ENCODE measurements at regions not wholly inside any gene's neighbourhood (a gene's known extent, or its start where the extent isn't known, plus 50 kb on each side); places are given as distances from the start of the nearest gene placed in this dataset.

DNA sequence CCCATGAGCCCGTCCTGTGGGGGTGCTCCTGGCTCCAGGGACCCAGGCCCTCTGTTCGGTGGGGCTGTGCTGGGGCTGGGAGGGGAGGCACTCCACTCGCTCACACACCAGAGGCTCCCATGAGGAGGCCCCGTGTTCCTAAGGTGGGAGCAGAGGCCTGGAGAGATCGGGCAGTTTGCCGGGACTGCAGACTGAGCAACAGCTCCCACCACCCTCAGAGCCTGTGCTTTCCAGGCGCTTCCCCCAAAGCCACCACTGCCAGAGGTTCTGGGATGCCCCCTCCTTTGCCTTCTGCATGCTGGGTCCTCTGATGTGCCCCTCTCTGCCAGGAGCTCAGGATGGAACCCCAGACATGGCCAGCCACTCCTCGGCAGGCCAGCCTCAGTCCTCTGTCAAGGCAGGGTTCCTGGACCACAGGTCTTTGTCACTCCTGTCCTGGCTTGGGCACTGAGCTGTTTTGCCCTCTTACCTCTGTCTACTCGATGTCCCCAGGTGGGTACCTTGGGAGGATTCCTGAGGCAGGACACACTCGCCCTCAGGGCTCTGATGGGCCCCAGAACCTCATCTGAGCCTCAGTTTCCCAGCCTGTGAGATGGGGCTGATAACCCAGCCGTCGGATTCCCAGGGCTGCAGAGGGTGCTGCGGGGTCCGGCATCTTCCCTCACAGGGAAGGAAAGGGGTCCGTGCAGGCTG is 80.8 kb downstream of the TSPAN17 start:
- Mint-ChIP-seq H3K27me3 (peaks cover 32% of the 10 kb centered on the region), H3K27ac (no peak overlapping the region), H3K4me3 (no peak overlapping the region), H3K9me3 (no peaks in the 10 kb centered on the region), H3K36me3 (no peaks in the 10 kb centered on the region), H3K4me1 (peaks cover 5% of the 10 kb centered on the region)
- POLR2A ChIA-PET = no interaction called here
- ATAC-seq (ENCODE audit: low read depth) = no peak
- no peak for DNase-seq

DNA sequence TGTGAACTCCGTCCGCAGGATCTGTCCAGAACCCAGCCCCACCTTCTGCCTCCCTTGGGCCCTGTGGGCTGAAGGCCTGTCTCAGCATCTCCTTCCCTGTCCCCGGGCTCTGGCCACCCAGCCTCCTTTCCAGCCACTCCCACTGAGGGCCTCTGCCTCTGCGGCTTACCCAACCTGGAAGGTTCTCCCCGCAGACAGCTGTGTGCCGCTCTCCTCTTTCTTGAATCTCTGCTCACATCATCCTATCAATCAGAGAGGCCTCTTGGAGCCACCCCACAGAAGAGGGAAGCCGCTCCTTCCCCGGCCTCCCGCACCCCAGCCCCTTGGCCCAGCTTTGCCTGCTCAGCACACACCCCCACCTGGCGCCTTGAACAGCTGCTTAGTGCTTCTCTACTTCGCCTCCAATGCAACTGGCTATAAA is 81.5 kb upstream of the UNC5A start:
- Mint-ChIP-seq H3K27me3 (peaks cover 32% of the 10 kb centered on the region), H3K4me3 (no peak overlapping the region), H3K36me3 (no peaks in the 10 kb centered on the region), H3K4me1 (peaks cover 2% of the 10 kb centered on the region), H3K27ac (no peak overlapping the region), H3K9me3 (no peaks in the 10 kb centered on the region)
- ATAC-seq (ENCODE audit: low read depth) (no peak), DNase-seq (no peak)
- POLR2A ChIA-PET = no interaction called here

DNA sequence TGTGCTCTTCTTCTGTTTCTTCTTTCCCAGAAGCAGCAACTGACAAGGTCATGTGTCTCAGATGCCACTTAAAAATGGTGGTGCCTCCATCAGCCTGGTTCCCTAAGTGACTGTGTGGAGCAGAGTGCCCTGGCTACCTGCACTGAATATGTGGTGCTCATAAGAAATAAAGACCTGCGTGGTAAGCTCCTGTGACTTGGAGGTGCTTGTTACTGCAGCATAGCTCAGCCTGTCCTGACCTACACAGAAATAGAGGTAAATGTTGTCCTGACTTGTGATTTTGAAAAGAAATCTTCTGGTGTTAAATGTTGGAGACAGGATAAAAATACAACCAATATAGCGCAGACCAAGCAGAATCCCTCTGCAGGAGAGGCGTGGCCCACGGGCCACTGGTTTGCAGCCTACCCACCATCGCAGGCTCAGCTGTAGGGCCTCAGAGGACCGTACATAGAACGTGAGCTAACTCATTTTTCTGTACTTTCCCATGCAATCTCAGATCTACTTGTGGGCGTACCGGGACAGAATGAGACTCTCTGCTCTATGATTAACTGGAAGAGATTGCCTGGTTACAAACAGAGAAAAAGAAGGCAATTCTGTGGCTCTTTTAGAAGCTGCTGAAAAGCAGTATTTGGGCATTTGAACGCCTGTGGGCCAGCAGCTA is 79.4 kb upstream of the UNC5A start:
- Mint-ChIP-seq H3K27me3 (peaks cover 21% of the 10 kb centered on the region), H3K4me1 (peaks cover 2% of the 10 kb centered on the region), H3K9me3 (no peaks in the 10 kb centered on the region), H3K36me3 (no peaks in the 10 kb centered on the region), H3K27ac (no peak overlapping the region), H3K4me3 (no peak overlapping the region)
- DNase-seq = no peak
- POLR2A ChIA-PET = no interaction called here
- ATAC-seq (ENCODE audit: low read depth) = no peak

DNA sequence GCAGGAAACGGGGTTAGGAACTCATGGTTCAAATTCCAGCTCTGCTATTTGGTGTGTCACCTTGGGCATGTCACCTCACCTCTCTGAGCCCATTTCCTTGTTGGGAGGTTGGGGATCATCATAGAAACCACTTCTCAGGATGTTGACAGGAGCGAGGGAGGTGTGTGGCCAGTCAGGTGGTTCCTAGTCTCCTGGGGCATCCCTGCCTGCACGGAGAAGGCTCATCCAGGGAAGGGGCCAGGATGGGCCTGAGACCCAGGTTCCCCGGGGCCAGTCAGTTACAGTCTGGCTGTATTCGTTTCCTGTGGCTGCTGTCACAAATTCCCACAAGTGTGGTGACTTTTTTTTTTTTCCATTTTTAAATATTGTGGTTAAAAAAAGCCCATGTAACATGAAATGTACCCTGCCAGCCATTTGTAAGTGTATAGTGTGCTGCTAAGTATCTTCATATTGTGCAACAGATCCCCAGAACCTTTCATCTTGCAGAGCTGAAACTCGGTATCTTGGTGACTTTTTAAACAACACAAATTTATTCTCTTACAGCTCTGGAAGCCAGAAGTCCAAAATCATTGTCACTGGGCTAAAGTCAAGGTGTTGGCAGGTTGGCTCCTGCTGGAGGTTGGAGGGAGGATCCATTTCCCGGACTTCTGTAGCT is 78.7 kb upstream of the UNC5A start:
- Mint-ChIP-seq H3K4me1 (peaks cover 2% of the 10 kb centered on the region), H3K36me3 (no peaks in the 10 kb centered on the region), H3K27ac (no peak overlapping the region), H3K4me3 (no peak overlapping the region), H3K27me3 (peaks cover 15% of the 10 kb centered on the region), H3K9me3 (no peaks in the 10 kb centered on the region)
- DNase-seq (no peak), ATAC-seq (ENCODE audit: low read depth) (no peak)
- POLR2A ChIA-PET = no interaction called here

DNA sequence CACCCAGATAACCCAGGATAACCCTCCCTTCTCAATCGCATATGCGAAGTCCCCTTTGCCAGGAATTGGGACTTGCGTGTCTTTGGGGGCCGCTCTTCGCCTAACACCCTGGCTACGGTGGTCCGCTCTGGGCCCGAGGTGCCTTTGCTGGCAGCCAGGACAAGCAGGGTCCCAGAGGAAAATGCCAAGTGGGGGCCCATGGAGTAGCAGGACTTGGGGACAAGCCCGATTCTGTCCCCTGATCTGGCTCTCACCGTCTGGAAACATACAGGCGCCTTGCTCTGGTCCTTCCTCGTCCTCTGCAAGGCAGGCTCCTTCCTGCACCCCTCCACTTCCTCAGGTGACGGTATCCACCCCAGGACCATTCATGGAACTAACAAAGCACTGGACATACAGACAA is 78.1 kb upstream of the UNC5A start:
- no peak for DNase-seq
- H3K9me3 Mint-ChIP-seq = no peaks in the 10 kb centered on the region
- no peak overlapping the region for H3K4me3 Mint-ChIP-seq
- H3K27ac Mint-ChIP-seq = no peak overlapping the region
- POLR2A ChIA-PET = no interaction called here
- H3K27me3 Mint-ChIP-seq = peaks cover 15% of the 10 kb centered on the region
- ATAC-seq (ENCODE audit: low read depth) = no peak
- no peaks in the 10 kb centered on the region for H3K36me3 Mint-ChIP-seq
- H3K4me1 Mint-ChIP-seq = peaks cover 2% of the 10 kb centered on the region

DNA sequence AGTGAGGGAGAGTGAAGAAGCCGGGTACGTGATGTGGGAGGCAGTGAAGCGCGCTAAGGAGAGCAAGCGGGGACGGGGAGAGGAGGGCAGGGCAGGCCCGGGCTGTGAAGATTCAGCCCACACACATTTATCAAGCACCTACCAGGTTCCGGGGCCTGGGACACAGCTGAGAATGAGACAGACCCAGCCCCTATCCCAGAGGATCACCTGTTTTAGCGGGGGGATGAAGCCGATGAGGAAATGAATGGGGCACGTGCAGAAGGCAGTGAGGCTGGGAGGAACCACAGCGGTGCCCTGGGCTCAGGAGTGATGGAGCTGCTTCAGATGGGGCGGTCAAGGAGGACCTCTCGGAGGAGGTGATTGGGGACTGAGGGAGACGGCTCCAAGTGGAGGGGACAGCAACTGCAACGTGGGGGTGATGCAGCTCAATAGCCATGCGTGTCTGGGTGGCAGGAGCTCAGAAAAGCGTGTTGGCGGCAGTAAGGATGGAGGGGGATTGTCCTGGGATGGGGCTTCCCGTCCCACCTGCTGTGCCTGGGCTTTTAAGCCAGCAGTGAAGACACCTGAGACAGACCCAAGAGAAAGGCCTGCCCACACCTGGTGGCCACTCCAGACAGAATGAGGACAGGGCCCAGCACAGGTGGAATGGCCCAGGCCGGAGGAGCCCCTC is 77.5 kb upstream of the UNC5A start:
- Mint-ChIP-seq H3K27me3 (peaks cover 14% of the 10 kb centered on the region), H3K27ac (no peak overlapping the region), H3K4me1 (peaks cover 2% of the 10 kb centered on the region), H3K36me3 (no peaks in the 10 kb centered on the region), H3K4me3 (no peak overlapping the region), H3K9me3 (no peaks in the 10 kb centered on the region)
- POLR2A ChIA-PET = no interaction called here
- no peak for ATAC-seq (ENCODE audit: low read depth)
- DNase-seq = peak; percentile 18

DNA sequence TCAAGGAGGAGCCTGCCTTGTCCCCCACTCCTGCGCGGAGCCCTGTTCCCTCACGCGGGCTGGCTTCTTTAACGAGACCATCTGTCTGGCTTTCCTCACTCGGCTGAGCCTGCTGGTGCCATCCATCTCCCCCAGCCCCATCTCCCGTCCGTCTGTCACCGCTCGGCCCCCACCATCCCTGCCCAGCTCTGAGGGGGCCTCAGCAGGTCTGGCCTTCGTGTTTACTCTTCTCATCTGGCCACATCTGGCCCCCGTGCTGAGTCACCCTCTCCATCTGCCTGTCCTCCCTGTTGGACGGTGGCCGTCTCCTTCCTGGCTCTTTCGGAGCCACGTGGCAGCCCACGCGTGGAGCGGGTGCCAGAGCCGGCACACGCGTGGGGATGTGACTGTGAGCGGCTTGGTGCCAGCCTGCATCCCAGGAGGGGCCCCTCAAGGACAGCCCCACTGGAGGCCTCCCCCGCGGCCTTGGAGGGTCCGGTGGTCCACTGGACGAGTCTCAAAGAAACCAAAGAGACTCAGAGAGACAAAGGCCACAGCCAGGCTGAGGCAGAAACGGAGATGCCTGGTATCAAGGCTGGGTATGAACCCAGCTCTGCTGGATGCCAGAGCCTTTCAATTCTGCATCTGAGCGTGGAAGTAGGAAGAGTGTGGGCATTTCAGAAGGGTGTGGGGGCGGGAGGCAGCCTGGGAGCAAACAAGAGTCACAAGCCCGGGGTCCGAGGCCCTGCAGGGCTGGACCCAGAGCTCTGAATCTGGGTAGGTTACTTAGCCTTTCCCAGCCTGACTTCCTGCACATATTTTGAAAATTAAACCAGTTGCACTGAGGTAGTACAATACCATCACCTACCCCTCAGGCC is 76.7 kb upstream of the UNC5A start:
- ATAC-seq (ENCODE audit: low read depth) (no peak), DNase-seq (peak; percentile 20)
- Mint-ChIP-seq H3K4me3 (no peak overlapping the region), H3K36me3 (no peaks in the 10 kb centered on the region), H3K4me1 (peaks cover 2% of the 10 kb centered on the region), H3K9me3 (no peaks in the 10 kb centered on the region), H3K27me3 (peaks cover 19% of the 10 kb centered on the region), H3K27ac (no peak overlapping the region)
- POLR2A ChIA-PET = no interaction called here

DNA sequence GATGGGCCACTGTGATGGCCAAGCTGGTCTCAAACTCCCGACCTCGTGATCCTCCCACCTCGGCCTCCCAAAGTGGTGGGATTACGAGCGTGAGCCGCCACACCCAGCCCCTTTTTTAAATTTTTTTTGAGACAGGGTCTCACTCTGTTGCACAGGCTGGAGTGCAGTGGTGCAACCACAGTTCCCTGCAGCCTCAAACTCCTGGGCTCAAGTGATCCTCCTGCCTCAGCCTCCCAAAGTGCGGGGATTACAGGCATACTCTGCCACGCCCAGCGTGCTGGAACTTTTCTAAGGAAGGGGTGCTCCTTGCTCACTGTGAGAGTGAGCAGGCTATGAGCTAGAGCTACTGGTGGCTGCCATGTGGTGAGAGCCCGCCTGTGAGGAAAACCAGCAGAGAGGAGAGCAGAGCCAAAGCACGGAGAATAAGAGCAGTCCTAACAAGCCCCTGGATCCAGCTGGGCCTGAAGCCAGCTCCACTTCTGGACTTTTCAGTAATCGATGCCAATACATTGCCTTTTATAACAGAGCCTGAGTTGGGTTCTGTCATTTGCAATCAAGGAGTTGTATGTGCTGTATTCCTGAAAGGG is 75.5 kb upstream of the UNC5A start:
- DNase-seq (peak; percentile 7), ATAC-seq (ENCODE audit: low read depth) (no peak)
- POLR2A ChIA-PET = no interaction called here
- Mint-ChIP-seq H3K4me1 (peaks cover 4% of the 10 kb centered on the region), H3K36me3 (no peaks in the 10 kb centered on the region), H3K27ac (no peak overlapping the region), H3K4me3 (no peak overlapping the region), H3K27me3 (peaks cover 31% of the 10 kb centered on the region), H3K9me3 (no peaks in the 10 kb centered on the region)

DNA sequence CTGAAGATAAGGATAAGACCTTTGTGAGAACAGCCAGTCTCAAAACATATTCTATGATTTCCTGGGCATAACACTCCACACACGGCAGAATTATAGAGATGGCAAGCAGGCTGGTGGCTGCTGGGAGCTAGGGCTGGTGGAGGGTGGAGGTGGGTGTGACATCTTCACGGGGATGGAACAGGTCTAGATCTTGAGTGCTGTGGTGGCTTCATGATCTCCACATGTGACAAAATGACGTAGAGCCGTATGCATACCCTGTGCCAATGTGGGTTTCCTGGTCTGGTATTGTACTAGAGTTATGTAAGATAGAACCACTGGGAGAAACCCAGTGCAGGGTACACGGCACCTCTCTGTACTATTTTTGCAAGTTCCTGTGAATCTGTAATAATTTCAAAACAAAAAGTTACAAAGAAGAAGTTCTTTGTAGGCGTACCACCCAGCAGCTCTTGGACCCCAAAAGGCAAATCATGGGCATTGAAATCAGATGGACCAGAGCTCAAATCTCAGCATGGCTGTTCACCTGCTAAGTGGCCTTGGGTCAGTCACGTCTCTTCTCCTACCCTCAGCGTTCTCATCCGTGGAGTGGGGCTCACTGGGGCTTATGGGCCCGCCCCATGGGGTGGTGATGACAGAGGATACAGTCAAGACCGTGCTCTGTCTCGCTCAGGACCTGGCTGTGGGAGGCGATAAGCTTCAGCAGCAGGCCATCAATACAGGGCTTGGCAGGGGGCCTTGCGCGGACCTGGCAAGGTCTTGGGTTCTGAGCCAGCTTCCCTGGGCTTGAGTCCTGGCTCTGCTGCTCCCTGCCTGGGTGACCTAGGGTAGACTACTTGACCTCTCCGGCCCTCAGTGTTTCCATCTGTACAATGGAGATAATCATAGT is 74.7 kb upstream of the UNC5A start:
- Mint-ChIP-seq H3K27ac (no peak overlapping the region), H3K4me3 (no peak overlapping the region), H3K27me3 (peaks cover 31% of the 10 kb centered on the region), H3K36me3 (no peaks in the 10 kb centered on the region), H3K9me3 (no peaks in the 10 kb centered on the region), H3K4me1 (peaks cover 4% of the 10 kb centered on the region)
- DNase-seq = no peak
- ATAC-seq (ENCODE audit: low read depth) = no peak
- POLR2A ChIA-PET = no interaction called here

DNA sequence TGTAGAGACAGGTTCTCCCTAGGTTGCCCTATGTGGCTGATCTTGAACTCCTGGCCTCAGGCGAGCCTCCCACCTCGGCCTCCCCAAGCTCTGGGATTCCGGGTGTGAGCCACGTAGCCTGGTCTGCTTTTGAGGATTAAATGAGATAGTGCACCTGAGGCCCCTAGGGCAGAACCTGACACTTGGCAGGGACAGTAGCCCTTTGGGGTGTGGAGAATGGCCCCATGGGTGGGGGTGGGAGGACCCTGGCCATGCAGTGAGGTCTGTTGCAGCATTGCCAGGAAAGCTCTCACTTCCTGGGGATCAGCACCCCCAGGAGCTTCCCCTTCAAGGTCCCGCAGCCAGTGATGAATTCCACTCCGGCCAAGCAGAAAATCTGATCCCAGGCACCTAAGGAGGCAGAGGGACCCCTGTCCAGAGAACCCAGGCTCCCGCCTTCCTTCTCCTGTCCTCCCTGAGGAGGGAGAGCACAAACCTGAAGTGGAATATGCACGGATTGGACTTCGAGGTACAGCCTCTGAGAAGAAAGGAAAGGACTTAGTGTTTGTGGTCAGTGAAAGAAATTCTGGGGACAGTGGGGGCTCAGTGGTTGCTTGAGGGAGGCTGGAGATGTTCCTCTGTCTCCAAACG is 73.9 kb upstream of the UNC5A start:
- POLR2A ChIA-PET = no interaction called here
- no peak for ATAC-seq (ENCODE audit: low read depth)
- Mint-ChIP-seq H3K27me3 (peaks cover 37% of the 10 kb centered on the region), H3K4me1 (peaks cover 4% of the 10 kb centered on the region), H3K9me3 (no peaks in the 10 kb centered on the region), H3K36me3 (no peaks in the 10 kb centered on the region), H3K4me3 (no peak overlapping the region), H3K27ac (no peak overlapping the region)
- DNase-seq = no peak

DNA sequence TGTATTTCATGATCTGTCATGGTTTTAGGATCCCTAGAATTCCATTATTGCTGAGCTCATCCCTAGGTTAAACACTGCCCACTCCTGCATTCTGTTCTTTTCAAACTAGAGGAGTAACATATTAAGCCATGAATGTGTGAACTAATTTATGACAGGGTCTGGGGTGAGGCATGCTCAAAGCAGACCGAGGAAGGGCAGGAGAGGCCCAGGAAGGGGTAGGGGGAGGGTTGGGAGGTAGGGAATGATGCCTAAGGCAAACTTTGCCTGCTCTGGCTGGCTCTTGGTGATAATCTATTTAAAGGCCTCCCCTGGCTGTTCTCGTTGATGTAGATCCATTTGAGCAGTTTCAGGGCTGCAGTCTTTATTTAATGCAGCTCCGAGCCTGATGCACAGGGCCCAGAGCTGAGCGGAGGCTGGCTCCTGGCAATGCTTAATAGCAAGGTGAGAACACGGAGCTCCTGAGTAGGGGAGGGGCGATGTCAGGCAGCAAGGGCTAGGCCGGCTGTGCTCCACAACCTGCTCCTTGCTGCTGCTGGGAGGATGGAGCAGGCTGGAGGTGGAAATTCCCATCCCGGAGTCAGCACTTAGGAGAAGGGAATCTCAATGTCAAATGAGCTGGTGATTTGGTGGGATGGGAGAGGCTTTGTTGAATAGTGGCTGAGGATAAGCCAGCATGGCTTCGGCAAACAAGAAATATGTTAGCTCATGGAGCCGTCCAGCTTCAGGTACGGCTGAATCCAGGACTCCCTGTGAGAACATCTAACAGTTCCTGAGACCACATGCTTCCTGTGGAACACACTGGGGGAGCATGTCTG is 73.2 kb upstream of the UNC5A start:
- Mint-ChIP-seq H3K9me3 (no peaks in the 10 kb centered on the region), H3K4me3 (no peak overlapping the region), H3K27ac (no peak overlapping the region), H3K27me3 (peaks cover 45% of the 10 kb centered on the region), H3K4me1 (peaks cover 2% of the 10 kb centered on the region), H3K36me3 (no peaks in the 10 kb centered on the region)
- ATAC-seq (ENCODE audit: low read depth) = no peak
- POLR2A ChIA-PET = no interaction called here
- no peak for DNase-seq

All from activated naive CD8-positive, alpha-beta T cell treated with anti-CD3 and anti-CD28 coated beads, Interleukin-2, amount 10 ng/mL, durations not matched to agents 7 days and 5 days (primary cell).